ENCODE measurements at regions not wholly inside any gene's neighbourhood (a gene's known extent, or its start where the extent isn't known, plus 50 kb on each side); places are given as distances from the start of the nearest gene placed in this dataset.

GRCh38 chr18:77959248-77959647, 709.6 kb downstream of the GALR1 start:
- no peak for TF ChIP-seq CTCF (conservative IDR thresholded peaks at IDR 0.05; ENCODE audit: low read depth, low read length)
- no peak for DNase-seq (ENCODE audit: low read depth)

GRCh38 chr18:77960791-77961410, 711.3 kb downstream of the GALR1 start:
- TF ChIP-seq CTCF (conservative IDR thresholded peaks at IDR 0.05; ENCODE audit: low read depth, low read length): no peak
- no peak for DNase-seq (ENCODE audit: low read depth)
- H3K4me3 ChIP-seq (ENCODE audit: low read depth, low read length): no peak overlapping the region

More at GRCh38 chr18:77959248-77959647, 709.6 kb downstream of the GALR1 start:
- H3K4me3 ChIP-seq (ENCODE audit: low read depth, low read length): no peak overlapping the region

- no peak overlapping the region for H3K4me3 ChIP-seq (ENCODE audit: low read depth, low read length)
- no peak for TF ChIP-seq CTCF (conservative IDR thresholded peaks at IDR 0.05; ENCODE audit: low read depth, low read length)
- DNase-seq (ENCODE audit: low read depth): no peak
Observed at GRCh38 chr18:77967071-77967470, 717.4 kb downstream of the GALR1 start.

GRCh38 chr18:77967791-77968190, 718.1 kb downstream of the GALR1 start:
- no peak for TF ChIP-seq CTCF (conservative IDR thresholded peaks at IDR 0.05; ENCODE audit: low read depth, low read length)

GRCh38 chr18:77969972-77970371, 720.3 kb downstream of the GALR1 start:
- no peak for DNase-seq (ENCODE audit: low read depth)
- TF ChIP-seq CTCF (conservative IDR thresholded peaks at IDR 0.05; ENCODE audit: low read depth, low read length): no peak
- no peak overlapping the region for H3K4me3 ChIP-seq (ENCODE audit: low read depth, low read length)

More at GRCh38 chr18:77967791-77968190, 718.1 kb downstream of the GALR1 start:
- H3K4me3 ChIP-seq (ENCODE audit: low read depth, low read length): no peak overlapping the region
- DNase-seq (ENCODE audit: low read depth): no peak

- DNase-seq (ENCODE audit: low read depth): no peak
- H3K4me3 ChIP-seq (ENCODE audit: low read depth, low read length): no peak overlapping the region
- TF ChIP-seq CTCF (conservative IDR thresholded peaks at IDR 0.05; ENCODE audit: low read depth, low read length): no peak
Observed at GRCh38 chr18:77970814-77971213, 721.2 kb downstream of the GALR1 start.

- TF ChIP-seq CTCF (conservative IDR thresholded peaks at IDR 0.05; ENCODE audit: low read depth, low read length): no peak
Observed at GRCh38 chr18:77973745-77974144, 724.1 kb downstream of the GALR1 start.

More at GRCh38 chr18:77973745-77974144, 724.1 kb downstream of the GALR1 start:
- no peak for DNase-seq (ENCODE audit: low read depth)
- no peak overlapping the region for H3K4me3 ChIP-seq (ENCODE audit: low read depth, low read length)
